Endometrium (tissue), 2 donors: ENCODE measurements at regions not wholly inside any gene's neighbourhood (a gene's known extent, or its start where the extent isn't known, plus 50 kb on each side); places are given as distances from the start of the nearest gene placed in this dataset.
"Not testable (repeated sequence)": the region's sequence is repeated elsewhere in the genome, so short reads cannot be mapped to it uniquely, and the experiment has no call there.

Source experiments
- FAIRE-seq: peaks from 2 replicates; lab custom pipeline; 2012; peaks lifted over from hg19 to GRCh38; lab: Jason Lieb, UNC
- donor health status: control.
- donor health status: control.

GRCh38 chr5:56763711-56764466 is 51.5 kb upstream of the MAP3K1 start:
- no peak for FAIRE-seq

- no peak for FAIRE-seq
Observed at GRCh38 chr5:56763182-56763581, 52.2 kb upstream of the MAP3K1 start.

- no peak for FAIRE-seq
Observed at GRCh38 chr5:56761151-56761885, 54.0 kb upstream of the MAP3K1 start.

- FAIRE-seq: no peak
Observed at GRCh38 chr5:56760723-56761122, 54.6 kb upstream of the MAP3K1 start.

GRCh38 chr5:56759521-56760216 is 55.7 kb upstream of the MAP3K1 start:
- no peak for FAIRE-seq

DNA sequence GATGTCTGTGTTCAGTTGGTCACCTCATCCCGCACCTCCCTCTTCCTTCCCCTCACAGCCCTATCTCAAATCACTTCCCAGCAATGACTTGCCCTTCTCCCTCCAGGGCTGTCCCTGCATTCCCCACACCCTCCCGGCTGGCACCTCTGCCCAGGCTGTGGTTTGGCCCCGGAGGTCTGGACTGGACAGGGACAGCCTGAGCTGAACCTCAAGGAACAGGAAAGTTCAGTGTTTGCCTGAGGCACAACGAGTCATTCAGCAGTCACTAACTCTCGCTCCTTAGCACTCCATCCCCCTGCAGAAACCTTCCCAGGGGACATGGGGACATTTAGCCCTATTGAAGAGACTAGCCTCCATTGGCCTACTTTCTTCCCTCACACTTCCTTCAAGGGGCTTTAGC is 58.3 kb upstream of the MAP3K1 start:
- FAIRE-seq: no peak

GRCh38 chr5:56755036-56755555 is 60.3 kb upstream of the MAP3K1 start:
- FAIRE-seq: no peak

DNA sequence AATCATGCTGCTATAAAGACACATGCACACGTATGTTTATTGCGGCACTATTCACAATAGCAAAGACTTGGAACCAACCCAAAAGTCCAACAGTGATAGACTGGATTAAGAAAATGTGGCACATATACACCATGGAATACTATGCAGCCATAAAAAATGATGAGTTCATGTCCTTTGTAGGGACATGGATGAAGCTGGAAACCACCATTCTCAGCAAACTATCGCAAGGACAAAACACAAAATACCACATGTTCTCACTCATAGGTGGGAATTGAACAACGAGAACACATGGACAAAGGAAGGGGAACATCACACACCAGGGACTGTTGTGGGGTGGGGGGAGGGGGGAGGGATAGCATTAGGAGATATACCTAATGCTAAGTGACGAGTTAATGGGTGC is 61.8 kb upstream of the MAP3K1 start:
- not testable (repeated sequence) for FAIRE-seq

DNA sequence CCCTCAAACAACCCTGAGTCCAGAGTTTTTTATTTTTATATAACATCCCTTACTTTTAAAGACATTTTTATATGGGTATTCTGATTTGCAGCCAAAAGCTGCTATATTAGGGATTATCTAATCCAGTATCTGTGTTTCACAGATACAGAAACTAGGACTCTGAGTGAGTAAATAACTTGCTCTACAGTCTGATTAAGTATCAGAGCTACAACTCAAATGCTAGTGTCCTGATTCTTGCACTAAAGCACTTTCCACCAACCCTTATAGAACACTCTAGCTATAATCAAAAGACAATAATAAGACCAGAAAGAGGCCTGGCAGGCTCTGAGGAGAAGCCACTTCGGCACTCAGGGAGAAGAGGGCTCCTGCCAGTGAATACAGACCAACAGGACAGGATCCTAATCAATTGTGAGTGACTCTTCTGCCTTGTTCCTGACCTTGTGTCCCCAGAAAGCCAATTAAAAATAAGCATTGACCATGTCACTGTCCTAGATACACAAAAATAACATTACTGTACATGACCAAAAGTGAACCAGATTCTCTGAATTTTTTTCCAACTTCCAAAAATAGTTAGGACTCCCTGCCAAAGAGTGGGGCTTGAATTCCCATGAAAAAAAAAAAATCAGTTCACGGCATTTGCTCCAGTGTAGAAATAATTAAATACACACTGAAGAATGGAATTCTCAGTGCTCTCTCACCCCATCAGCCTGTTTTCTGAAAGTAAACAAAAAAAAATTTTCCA is 63.6 kb upstream of the MAP3K1 start:
- no peak for FAIRE-seq

DNA sequence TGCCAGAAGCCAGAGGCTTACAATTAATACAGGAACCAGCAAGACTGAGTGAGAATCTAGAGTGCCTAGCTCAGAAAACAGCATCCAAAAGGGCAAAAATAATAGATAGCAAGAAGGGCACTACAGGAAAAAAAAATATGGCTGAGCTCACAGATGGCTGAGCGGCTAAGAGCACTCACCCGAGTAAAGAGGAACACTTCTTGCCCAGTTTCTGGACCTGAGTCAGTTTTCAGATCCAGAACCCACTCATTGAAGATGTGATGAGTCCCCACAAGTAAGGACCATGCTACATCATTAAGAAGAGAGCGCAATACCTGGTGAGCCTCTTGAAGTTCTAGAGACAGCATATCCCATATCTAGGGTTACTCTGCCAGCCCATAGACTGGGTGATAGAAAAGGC is 65.5 kb upstream of the MAP3K1 start:
- FAIRE-seq: no peak

GRCh38 chr5:56746553-56747339 is 68.6 kb upstream of the MAP3K1 start:
- no peak for FAIRE-seq

GRCh38 chr5:56745864-56746263 is 69.5 kb upstream of the MAP3K1 start:
- no peak for FAIRE-seq

GRCh38 chr5:56740868-56741267 is 74.5 kb upstream of the MAP3K1 start:
- no peak for FAIRE-seq

DNA sequence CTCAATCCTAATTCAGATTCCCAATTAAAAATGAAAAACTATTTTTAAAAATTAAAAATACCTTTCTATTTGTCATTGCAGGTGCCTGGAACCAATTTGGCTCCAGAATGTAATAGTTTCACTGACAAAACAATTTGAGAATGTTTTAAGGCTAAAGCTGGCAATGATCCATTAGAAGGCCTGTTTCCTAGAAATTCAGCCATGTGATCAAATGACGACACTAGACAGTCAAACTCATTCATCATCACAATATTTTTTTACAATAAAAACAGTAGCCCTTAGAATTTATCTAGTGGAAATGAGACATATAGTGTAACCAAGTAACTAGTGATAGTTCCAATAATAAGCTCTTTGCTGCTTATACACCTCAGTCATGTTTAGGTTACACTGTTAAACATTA is 75.4 kb upstream of the MAP3K1 start:
- FAIRE-seq: no peak

GRCh38 chr5:56737951-56738606 is 77.3 kb upstream of the MAP3K1 start:
- no peak for FAIRE-seq

GRCh38 chr5:56737002-56737621 is 78.2 kb upstream of the MAP3K1 start:
- FAIRE-seq: no peak

- no peak for FAIRE-seq
Observed at GRCh38 chr5:56735849-56736641, 79.3 kb upstream of the MAP3K1 start.

DNA sequence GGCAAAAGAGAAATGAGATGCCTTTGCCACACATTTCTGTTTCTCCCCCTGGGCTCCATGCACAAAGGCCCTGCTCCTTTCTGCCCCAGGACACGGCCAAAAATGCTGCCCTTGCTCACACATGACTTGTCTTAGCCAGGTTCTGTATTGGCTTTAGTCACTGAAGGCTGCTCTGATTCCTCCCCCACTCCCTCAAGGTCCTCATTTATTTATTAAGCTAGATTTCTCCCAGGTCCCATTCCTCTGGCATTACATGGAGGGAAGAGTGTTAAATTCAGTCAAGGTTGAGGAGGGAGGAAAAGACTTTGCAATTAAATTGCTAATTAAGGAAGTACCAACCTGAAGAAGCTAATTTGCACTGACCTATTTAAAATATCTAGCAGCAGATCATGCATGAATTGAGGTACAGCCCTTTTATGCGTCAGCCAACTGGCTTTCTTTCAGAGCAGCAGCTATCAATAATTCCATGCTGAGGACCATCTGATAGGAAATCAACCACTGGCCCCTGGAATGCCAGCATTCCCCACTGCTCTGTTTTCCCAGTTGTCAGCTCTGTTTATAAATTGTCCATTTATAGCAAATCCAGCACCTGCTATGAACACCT is 81.2 kb upstream of the MAP3K1 start:
- FAIRE-seq: no peak

DNA sequence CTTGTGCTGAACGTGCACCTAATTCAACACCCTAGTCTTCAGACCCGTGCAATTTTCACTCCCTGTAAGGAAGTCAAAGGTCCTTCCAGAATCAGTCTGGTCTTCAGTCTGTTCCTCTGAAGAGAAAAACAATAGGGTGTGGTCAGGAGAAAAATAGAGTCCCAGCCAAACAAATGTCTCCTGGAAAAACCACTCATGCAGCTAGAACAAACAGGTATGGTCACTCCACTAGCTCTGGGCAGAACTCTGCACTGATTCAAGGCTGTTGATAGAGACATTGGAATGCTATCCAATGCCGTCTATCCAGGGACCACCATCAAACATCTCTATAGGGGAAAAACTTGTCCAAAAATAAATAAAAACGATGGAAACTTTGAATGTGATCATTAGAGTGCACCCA is 81.8 kb upstream of the MAP3K1 start:
- FAIRE-seq: no peak
